Endothelial cell of umbilical vein (primary cell): ENCODE measurements at regions not wholly inside any gene's neighbourhood (a gene's known extent, or its start where the extent isn't known, plus 50 kb on each side); places are given as distances from the start of the nearest gene placed in this dataset.

Source experiments
- BruUV-seq: library from RNA; stranded (reverse); fragments of 400-500 nt; replicated peaks from 2 replicates; lab custom pipeline; 2021; lab: Mats Ljungman, UMichigan
- CTCF ChIA-PET: fragments of 300-600, 350-600 bp; sonication (Branson Sonifier 250); formaldehyde crosslinking; loops from one replicate; lab custom pipeline; 2021; ENCODE audit warnings: antibody characterized with exemption, inconsistent platforms; lab: Charles Lee
- POLR2A ChIA-PET: fragments of 300-600, 350-600 bp; sonication (Branson Sonifier 250); formaldehyde crosslinking; loops from one replicate; lab custom pipeline; 2021; ENCODE audit warnings: antibody characterized with exemption, inconsistent platforms; lab: Charles Lee
- DNase-seq: peaks from one replicate; pipeline ENCODE4 v3.0.0-alpha.2; 2011; ENCODE audit warnings: low read depth, low spot score
- FAIRE-seq: peaks from 2 replicates; lab custom pipeline; 2011; peaks lifted over from hg19 to GRCh38; lab: Jason Lieb, UNC
- H2AFZ ChIP-seq: 2 replicates; pipeline ENCODE4 v1.6.0; 2012; ENCODE audit warnings: low read depth, low read length, control low read depth, inconsistent platforms
- H3K27ac ChIP-seq: 2 replicates; pipeline ENCODE4 v1.5.1; 2011; ENCODE audit warnings: low read depth, mild to moderate bottlenecking, control low read depth, low read length, moderate library complexity; ENCODE audit not compliant: insufficient read depth
- H3K27me3 ChIP-seq, 2 experiments: 2 replicates each; pipeline versions ENCODE4 v1.6.0 to v1.6.1; 2011; ENCODE audit warnings: low read length in 2 of 2, mixed read lengths in 1 of 2; ENCODE audit not compliant: control insufficient read depth in 2 of 2, insufficient read depth in 2 of 2
- H3K36me3 ChIP-seq, 2 experiments: 2 replicates in 1 of 2; 3 replicates in 1 of 2; pipeline ENCODE4 v1.5.1; 2011; ENCODE audit warnings: low read length in 2 of 2, mild to moderate bottlenecking in 1 of 2, moderate library complexity in 1 of 2; ENCODE audit not compliant: control insufficient read depth in 2 of 2, insufficient read depth in 2 of 2; ENCODE audit errors: extremely low read depth in 1 of 2
- H3K4me1 ChIP-seq: 3 replicates; pipeline ENCODE4 v1.5.1; 2011; ENCODE audit warnings: mild to moderate bottlenecking, low read length; ENCODE audit not compliant: control insufficient read depth, insufficient read depth; ENCODE audit errors: extremely low read depth
- H3K4me2 ChIP-seq: 2 replicates; pipeline ENCODE4 v1.6.1; 2011; ENCODE audit warnings: low read length, control low read depth, mixed read lengths; ENCODE audit not compliant: insufficient read depth
- H3K4me3 ChIP-seq, 3 experiments: fragments of 200-600 bp in 1 of 3; sonication (generic), shearing (Covaris generic) in 1 of 3; replicated peaks in 1 of 3; 2 replicates each; pipeline ENCODE4 v1.5.1; 2011 to 2016; ENCODE audit warnings: control low read depth in 3 of 3, low read length in 3 of 3, mild to moderate bottlenecking in 2 of 3, inconsistent platforms in 1 of 3, low read depth in 1 of 3, moderate library complexity in 1 of 3; ENCODE audit not compliant: insufficient read depth in 1 of 3
- H3K79me2 ChIP-seq: 2 replicates; pipeline ENCODE4 v1.6.0; 2012; ENCODE audit warnings: low read length, inconsistent platforms; ENCODE audit not compliant: control insufficient read depth, insufficient read depth
- H3K9ac ChIP-seq: replicated peaks from 2 replicates; pipeline ENCODE3; 2011; ENCODE audit warnings: low read length, control low read depth; ENCODE audit not compliant: insufficient read depth; ENCODE audit errors: extremely low read depth
- H3K9me1 ChIP-seq: replicated peaks from 3 replicates; pipeline ENCODE4 v1.6.0; 2011; ENCODE audit warnings: mild to moderate bottlenecking, low read length; ENCODE audit not compliant: control insufficient read depth, insufficient read depth; ENCODE audit errors: extremely low read depth
- H3K9me3 ChIP-seq: replicated peaks from 2 replicates; pipeline ENCODE4 v1.5.1; 2012; ENCODE audit warnings: low read length, inconsistent platforms; ENCODE audit not compliant: control insufficient read depth, insufficient read depth
- H4K20me1 ChIP-seq: replicated peaks from 2 replicates; pipeline ENCODE3; 2011; ENCODE audit warnings: mild to moderate bottlenecking, low read length; ENCODE audit not compliant: control insufficient read depth, insufficient read depth; ENCODE audit errors: extremely low read depth
- EZH2 ChIP-seq: IDR thresholded peaks from 2 replicates; pipeline ENCODE4 v1.6.1; 2012; ENCODE audit warnings: borderline replicate concordance, low read depth, mild to moderate bottlenecking, moderate library complexity, low read length, inconsistent platforms; ENCODE audit not compliant: severe bottlenecking
- FOS ChIP-seq: IDR thresholded peaks from 2 replicates; pipeline ENCODE4 v1.6.1; 2011; ENCODE audit warnings: mild to moderate bottlenecking, low read length, moderate library complexity, borderline replicate concordance; ENCODE audit not compliant: insufficient read depth
- GATA2 ChIP-seq: IDR thresholded peaks from 2 replicates; pipeline ENCODE4 v1.7.0; 2011; ENCODE audit warnings: low read depth, mild to moderate bottlenecking, moderate library complexity, mixed read lengths, low read length; ENCODE audit not compliant: insufficient read length, insufficient read depth
- JUN ChIP-seq: IDR thresholded peaks from 2 replicates; pipeline ENCODE4 v1.6.1; 2011; ENCODE audit warnings: borderline replicate concordance, low read depth; ENCODE audit not compliant: insufficient read length, insufficient read depth
- MYC ChIP-seq: IDR thresholded peaks from one replicate; pipeline ENCODE4 v1.6.1; 2011; ENCODE audit warnings: mild to moderate bottlenecking, low read depth, low read length
- POLR2A ChIP-seq: IDR thresholded peaks from 2 replicates; pipeline ENCODE4 v1.6.1; 2012; ENCODE audit warnings: low read depth, mild to moderate bottlenecking, control low read depth, low read length
- POLR2AphosphoS5 ChIP-seq: IDR thresholded peaks from 2 replicates; pipeline ENCODE4 v1.6.1; 2012; ENCODE audit warnings: low read depth, mild to moderate bottlenecking, control low read depth, low read length, moderate library complexity; ENCODE audit not compliant: insufficient read depth
- dilution Hi-C: fragments of 300-500 bp; cut with MboI; formaldehyde crosslinking; loops from one replicate; pipeline ENCODE4 v1.15.0; 2019; ENCODE audit warnings: low sequenced_read_pairs; ENCODE audit not compliant: extremely low pct_ligation_motif_present
- intact Hi-C: fragments of 100-400 bp; cut with micrococcal nuclease; formaldehyde crosslinking; loops from one replicate; pipeline ENCODE4 v1.10.0; 2022
- TF ChIP-seq, protein P1 (sequence below): IDR thresholded peaks from 2 replicates; pipeline ENCODE4 v1.6.1; 2011; ENCODE audit not compliant: insufficient read depth, insufficient read length
- TF ChIP-seq, protein P2 (sequence below), 2 donors: IDR thresholded peaks; 1 replicate in 1 of 2; 2 replicates in 1 of 2; pipeline ENCODE4 v1.5.1; 2011; ENCODE audit warnings: low read length in 2 of 2, mild to moderate bottlenecking in 2 of 2, moderate library complexity in 2 of 2, control low read depth in 1 of 2, inconsistent platforms in 1 of 2, low read depth in 1 of 2; ENCODE audit not compliant: insufficient read depth in 1 of 2; ENCODE audit errors: extremely low read depth in 1 of 2

DNA sequence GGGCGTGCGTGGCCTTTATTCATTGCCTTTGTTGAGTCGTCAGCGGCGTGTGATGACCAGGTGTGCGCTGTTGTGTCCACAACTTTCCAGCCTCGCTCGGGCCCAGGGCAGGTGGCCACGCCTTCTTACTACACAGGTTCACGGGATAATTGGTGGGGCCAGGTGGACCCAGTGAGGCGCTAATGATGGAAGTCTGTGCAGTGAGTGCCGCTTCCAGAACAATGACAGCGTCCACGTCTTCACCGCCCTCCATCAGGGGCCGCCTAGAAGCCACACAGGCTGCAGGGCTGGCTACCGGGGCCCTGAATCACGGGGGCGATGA, 1197.3 kb downstream of the BRD1 start:
- Histone ChIP-seq H2AFZ (no peak overlapping the region), H3K4me1 (no peaks in the 10 kb centered on the region), H3K79me2 (no peaks in the 10 kb centered on the region), H3K36me3 (no peaks in the 10 kb centered on the region), H3K9me3 (peaks cover 10% of the 10 kb centered on the region), H3K9ac (no peak overlapping the region), H3K9me1 (no peaks in the 10 kb centered on the region), H3K27ac (no peak overlapping the region), H3K4me2 (no peak overlapping the region), H4K20me1 (no peaks in the 10 kb centered on the region), H3K27me3 (no peaks in the 10 kb centered on the region), H3K4me3 (no peak overlapping the region)
- FAIRE-seq, result no peak
- intact Hi-C loops (no loop called here), dilution Hi-C loops (no loop called here)
- TF ChIP-seq EZH2 (no peak), POLR2AphosphoS5 (no peak)
- CTCF ChIA-PET, result no interaction called here
- POLR2A ChIA-PET, result no interaction called here
- no TSS peak for BruUV-seq
- no peak for DNase-seq

DNA sequence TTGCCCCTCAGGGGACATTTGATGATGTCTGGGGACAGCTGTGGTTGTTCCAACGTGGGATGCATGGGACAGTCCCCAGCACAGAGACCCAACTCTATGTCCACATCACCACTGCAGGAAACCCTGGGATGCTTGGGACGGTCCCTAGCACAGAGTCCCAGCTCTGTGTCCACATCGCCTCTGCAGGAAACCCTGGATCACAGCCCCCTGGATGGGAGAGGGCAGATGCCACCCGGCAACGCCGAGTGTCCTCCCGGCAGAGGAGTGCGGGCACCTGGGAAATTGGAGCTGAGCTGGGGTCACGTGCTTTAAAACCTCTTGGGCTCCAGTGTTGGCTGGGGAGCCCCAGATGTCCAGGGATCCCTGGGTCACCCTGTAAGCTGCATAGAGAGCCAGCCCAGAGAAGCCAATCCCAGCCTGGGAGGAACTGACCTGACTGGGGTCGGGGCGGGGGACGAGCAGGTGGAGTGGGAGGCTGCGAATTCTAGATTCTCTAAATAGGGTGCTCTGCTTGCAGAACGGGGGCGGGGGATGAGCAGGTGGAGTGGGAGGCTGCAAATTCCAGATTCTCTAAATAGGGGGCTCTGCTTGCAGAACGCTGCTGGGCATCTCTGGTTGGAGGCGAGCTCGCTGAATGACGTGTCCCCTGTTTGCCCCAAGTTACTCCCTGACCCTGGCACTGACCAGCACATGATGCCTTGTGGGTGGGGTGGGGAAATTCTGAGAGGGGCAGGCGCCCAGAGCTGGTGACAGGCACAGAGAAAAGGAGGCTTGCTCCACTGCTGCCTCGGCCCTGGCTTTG, 1197.8 kb downstream of the BRD1 start:
- CTCF ChIA-PET, result no interaction called here
- H3K4me3 ChIP-seq, result no peak overlapping the region
- DNase-seq, result no peak
- TF ChIP-seq JUN, result no peak
- TF ChIP-seq, protein P1, sequence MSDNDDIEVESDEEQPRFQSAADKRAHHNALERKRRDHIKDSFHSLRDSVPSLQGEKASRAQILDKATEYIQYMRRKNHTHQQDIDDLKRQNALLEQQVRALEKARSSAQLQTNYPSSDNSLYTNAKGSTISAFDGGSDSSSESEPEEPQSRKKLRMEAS, result no peak
- no peak for TF ChIP-seq EZH2
- no peak for TF ChIP-seq FOS
- TF ChIP-seq MYC, result no peak
- no peak for TF ChIP-seq GATA2
- no peak for TF ChIP-seq POLR2A
- no peak for TF ChIP-seq POLR2AphosphoS5
- TF ChIP-seq, protein P2, sequence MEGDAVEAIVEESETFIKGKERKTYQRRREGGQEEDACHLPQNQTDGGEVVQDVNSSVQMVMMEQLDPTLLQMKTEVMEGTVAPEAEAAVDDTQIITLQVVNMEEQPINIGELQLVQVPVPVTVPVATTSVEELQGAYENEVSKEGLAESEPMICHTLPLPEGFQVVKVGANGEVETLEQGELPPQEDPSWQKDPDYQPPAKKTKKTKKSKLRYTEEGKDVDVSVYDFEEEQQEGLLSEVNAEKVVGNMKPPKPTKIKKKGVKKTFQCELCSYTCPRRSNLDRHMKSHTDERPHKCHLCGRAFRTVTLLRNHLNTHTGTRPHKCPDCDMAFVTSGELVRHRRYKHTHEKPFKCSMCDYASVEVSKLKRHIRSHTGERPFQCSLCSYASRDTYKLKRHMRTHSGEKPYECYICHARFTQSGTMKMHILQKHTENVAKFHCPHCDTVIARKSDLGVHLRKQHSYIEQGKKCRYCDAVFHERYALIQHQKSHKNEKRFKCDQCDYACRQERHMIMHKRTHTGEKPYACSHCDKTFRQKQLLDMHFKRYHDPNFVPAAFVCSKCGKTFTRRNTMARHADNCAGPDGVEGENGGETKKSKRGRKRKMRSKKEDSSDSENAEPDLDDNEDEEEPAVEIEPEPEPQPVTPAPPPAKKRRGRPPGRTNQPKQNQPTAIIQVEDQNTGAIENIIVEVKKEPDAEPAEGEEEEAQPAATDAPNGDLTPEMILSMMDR (IDR thresholded peaks at IDR 0.05; ENCODE audit: extremely low read depth in 1 of 2, insufficient read depth in 1 of 2, low read depth in 1 of 2, low read length in 2 of 2), result no peak
- no peak overlapping the region for H2AFZ ChIP-seq
- intact Hi-C loops, result no loop called here
- peaks cover 8% of the 10 kb centered on the region for H3K9me3 ChIP-seq
- no peak for FAIRE-seq
- H4K20me1 ChIP-seq, result no peaks in the 10 kb centered on the region
- H3K9me1 ChIP-seq, result no peaks in the 10 kb centered on the region
- H3K27me3 ChIP-seq, result no peaks in the 10 kb centered on the region
- no peak overlapping the region for H3K4me2 ChIP-seq
- BruUV-seq, result no TSS peak
- no peaks in the 10 kb centered on the region for H3K4me1 ChIP-seq
- no peak overlapping the region for H3K9ac ChIP-seq
- no peak overlapping the region for H3K27ac ChIP-seq
- dilution Hi-C loops, result no loop called here
- no peaks in the 10 kb centered on the region for H3K79me2 ChIP-seq
- POLR2A ChIA-PET, result no interaction called here
- no peaks in the 10 kb centered on the region for H3K36me3 ChIP-seq
